GM18867 (cell line): ENCODE measurements at regions not wholly inside any gene's neighbourhood (a gene's known extent, or its start where the extent isn't known, plus 50 kb on each side); places are given as distances from the start of the nearest gene placed in this dataset.

Experiments used
- ATAC-seq: cut with Tn5 transposase; IDR thresholded peaks from one replicate; pipeline ENCODE4 v1.9.1; 2021; ENCODE audit warnings: mild to moderate bottlenecking, moderate library complexity; ENCODE audit not compliant: unreplicated experiment

DNA sequence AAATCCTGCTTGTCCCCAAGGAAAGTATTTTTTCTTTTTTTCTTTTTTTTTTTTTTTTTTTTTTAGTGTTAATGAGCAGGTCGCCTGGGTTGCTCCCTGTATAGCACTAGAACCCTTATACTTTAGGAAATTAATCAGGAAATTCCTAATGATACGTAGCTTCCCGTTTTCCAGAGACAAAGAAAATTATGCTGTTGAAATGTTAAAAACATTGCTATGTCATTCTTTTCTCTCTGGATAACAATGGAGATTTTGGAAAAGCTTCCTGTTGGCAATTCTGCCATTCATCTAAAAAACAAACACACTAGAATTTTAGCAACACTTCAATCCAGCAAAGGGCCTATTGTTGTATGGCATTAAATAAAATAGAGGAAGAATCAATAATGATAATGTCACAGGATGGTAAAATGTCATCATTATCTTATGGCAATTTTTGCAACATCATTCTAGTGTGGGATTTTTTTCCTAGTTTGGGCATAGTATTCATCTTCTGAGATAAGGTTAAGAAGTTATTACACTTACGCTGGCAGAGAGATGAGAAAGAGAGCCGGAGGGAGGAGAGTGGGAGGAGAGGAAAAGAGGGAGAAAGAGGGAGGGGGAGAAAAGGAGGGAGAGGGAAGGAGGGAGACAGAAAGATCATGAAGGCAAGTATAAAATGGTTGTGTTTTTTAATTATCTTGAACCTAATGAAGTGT, 315.8 kb upstream of the PDE4D start:
- no peak for ATAC-seq

GRCh38 chr5:60208716-60209115, 315.2 kb upstream of the PDE4D start:
- no peak for ATAC-seq

DNA sequence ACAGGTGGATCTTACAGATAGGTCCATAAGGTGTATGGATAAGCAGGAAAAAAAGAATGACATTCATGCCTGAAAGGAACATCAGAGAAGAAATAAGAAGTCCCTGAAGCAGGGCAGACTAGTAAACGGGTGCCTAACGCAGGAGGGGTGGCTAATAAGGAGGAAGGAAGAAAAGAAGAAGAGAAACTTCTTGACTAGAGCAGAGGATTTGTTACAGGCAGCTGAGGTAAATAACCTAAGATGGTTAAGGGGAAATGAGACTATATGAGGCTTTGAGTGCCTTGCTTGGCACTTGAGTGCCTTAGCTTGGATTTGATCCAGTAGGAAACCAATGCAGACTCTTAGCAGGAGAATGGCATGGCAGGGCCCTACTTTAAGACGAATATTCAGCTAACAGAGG, 313.5 kb upstream of the PDE4D start:
- ATAC-seq, result peak; percentile 96

- no peak for ATAC-seq
Observed at GRCh38 chr5:60206234-60206633, 312.7 kb upstream of the PDE4D start.

GRCh38 chr5:60205071-60205470, 311.5 kb upstream of the PDE4D start:
- no peak for ATAC-seq

GRCh38 chr5:60196385-60197113, 303.0 kb upstream of the PDE4D start:
- ATAC-seq, result no peak

DNA sequence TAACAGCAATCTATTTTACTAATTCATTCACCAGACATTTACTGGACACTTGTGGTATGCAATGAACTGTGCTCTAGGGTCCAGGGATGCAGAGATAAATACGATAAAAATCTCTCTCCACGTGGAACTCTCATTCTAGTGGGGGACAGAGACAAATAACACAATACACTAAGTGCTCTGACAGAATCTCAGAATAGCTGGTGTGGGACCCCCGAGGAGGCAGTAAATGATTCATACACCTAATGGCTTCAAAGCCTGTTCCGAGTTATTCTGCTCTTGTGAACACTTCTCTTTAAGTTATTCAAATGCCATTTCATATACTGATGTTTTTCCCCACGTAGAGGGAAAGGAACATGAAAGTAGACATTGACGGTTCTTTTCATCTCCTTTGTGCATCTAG, 302.0 kb upstream of the PDE4D start:
- no peak for ATAC-seq

GRCh38 chr5:60195083-60195482, 301.6 kb upstream of the PDE4D start:
- ATAC-seq, result no peak

DNA sequence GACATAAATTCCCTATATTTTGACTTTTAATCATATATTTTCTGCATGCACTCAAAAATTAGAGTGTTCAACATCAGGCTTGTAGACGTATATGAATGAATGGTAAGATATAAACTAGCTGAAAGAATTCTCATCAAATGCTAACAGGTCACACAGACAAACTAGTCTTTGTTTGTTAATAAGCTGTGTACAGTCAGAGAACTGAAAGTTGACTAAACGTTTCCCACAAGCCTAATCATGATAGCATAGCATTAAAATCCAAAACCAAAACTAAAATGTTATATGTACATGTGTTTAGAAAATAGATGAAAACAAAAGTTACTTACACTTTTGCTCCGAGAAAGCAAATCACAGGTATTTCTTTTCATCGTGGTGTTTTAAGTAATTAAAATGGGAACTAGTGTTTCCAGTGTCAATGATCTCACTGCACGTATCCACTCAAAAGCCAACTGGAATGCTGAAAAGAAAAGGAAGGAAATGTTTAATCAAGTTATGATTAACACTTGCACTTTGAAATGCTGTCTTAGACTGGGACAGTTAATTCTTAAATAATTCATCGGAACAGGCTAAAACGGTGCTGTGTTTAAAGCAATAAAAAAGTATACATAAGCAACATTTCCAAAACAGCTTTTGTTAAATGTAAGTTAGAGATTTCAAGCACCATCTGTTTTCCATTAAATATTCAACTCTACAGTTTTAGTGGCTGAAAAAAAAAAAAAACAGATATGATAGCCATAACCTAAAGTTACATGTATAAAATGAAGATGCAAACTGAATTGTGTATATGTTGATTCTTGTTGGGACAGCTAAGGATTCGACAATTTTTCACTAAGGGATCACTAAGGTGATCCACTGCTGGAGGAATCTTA, 291.9 kb upstream of the PDE4D start:
- peak; percentile 60 for ATAC-seq

DNA sequence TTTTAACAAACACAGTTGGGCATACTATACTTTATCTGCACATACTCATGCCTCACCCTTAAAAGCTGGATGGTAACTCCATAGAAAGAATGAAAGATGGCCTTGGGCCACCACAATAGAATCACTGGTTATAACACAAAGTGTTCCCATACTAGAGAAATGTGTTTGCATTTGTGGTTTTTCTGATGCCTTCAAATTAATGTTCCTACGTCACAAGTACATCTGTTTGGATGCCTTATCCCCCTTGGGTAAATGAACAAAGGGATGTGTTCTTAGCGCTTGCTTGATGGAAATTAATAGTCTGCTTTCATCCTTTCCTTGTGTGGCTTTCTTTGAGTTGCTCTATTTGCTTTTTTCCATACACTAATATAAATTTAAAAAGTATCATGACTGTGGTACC, 291.1 kb upstream of the PDE4D start:
- ATAC-seq, result no peak

GRCh38 chr5:60183881-60184280, 290.4 kb upstream of the PDE4D start:
- no peak for ATAC-seq

- ATAC-seq, result no peak
Observed at GRCh38 chr5:60178101-60178500, 284.6 kb upstream of the PDE4D start.

DNA sequence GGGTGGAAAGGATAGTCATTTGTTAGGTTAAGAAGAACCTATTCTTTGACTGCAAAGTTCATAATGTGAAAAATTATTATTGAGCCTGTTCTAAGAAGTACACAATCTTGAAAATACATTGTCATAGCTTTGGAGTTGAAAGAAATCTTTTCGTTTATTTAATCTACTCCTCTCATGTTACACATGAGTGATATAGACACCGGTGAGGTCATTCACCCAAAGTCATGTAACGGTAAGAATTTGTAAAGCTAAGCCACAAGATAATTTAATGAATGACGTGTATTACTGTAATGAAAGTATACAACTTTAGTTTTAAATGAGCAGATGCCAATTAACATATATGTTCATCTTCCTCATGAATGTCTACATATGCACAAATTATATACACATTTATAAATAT, 284.1 kb upstream of the PDE4D start:
- no peak for ATAC-seq

DNA sequence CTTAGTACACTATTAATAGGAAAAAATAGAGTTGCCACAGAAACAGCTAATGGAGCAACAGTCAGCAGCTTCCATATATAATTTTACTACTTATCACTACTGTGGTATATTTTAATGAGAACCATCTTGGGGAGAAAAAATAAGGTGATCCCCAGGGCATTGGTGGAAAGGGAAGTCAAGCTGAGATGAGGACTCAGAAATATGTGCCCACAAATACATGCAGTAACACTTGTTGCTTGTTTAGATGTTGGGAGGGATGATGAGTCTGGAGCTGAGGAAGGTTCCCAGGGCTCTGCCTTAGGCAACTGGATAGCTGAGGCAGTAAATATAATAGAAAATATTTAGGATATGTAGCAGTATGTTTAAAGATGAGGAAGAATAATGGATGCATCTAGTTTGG, 280.1 kb upstream of the PDE4D start:
- no peak for ATAC-seq

DNA sequence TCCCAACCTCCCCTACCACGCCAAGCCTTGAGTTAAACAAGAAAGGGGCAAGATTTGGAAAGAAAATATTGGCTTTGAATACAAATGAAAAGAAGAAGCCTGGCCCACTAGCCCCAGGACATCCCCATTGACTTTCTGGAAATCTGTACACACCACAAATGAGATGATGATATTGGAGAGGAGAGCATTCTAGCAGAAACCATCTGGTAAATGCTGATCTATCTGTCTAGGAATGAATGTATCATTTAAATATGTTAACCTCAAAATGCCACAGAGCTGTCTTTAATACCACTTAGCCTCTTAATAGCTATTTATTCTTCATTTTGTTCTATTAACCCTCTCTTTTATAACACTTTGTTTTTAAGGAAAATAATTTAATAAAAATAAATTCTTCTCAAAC, 270.2 kb upstream of the PDE4D start:
- no peak for ATAC-seq

GRCh38 chr5:60162441-60162840, 268.9 kb upstream of the PDE4D start:
- no peak for ATAC-seq

- peak; percentile 93 for ATAC-seq
Observed at GRCh38 chr5:60161340-60161934, 267.9 kb upstream of the PDE4D start.

- ATAC-seq, result no peak
Observed at GRCh38 chr5:60149081-60149480, 255.6 kb upstream of the PDE4D start.

- no peak for ATAC-seq
Observed at GRCh38 chr5:60148366-60148765, 254.8 kb upstream of the PDE4D start.

- no peak for ATAC-seq
Observed at GRCh38 chr5:60147791-60148190, 254.3 kb upstream of the PDE4D start.

DNA sequence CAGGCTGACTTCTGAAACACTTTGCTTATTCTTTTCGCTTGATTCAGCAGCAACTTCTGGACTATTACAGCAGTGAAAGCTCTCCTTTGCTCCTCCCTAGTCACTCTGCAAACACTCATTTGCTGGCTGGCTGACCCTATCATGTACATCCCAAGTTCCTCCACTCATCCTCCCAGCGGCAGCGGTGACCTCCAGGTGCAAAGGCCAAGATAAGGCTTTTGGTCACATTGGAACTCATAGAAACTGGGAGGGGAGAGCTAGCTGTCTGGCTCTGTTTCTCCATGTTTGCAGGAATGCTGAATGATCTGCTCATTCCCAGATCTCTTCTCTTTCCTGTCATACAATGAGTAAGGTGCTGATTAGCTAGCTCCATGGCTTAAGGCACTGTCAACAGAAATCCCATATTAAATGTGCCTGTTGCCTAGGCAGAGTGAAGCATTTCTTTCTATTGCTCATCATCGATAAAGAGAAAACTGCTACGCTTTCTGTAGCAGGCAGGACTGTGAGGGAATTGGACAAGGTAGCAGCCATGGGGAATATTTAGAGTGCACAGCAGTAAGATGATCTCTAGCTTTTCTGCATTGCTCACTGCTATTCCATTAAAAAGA, 250.5 kb upstream of the PDE4D start:
- no peak for ATAC-seq
